Ovary (tissue), 7 donors: ENCODE measurements at regions not wholly inside any gene's neighbourhood (a gene's known extent, or its start where the extent isn't known, plus 50 kb on each side); places are given as distances from the start of the nearest gene placed in this dataset.

ENCODE experiments used
- DNase-seq, 5 donors: peaks; one replicate each; pipeline ENCODE4 v3.0.0-alpha.2; 2019 to 2020
- H3K27ac ChIP-seq, 2 donors: fragments of 200-600 bp; one replicate each; pipeline versions ENCODE4 v1.5.1 to v1.8.0; 2019 to 2022
- H3K27me3 ChIP-seq: fragments of 200-600 bp; one replicate; pipeline ENCODE4 v1.8.0; 2022
- H3K36me3 ChIP-seq: fragments of 200-600 bp; sonication (generic); one replicate; pipeline ENCODE4 v1.5.1; 2019
- H3K4me1 ChIP-seq: one replicate; pipeline ENCODE4 v1.8.1; 2013; ENCODE audit warnings: mild to moderate bottlenecking, moderate library complexity; ENCODE audit not compliant: insufficient read depth
- H3K4me3 ChIP-seq: fragments of 200-600 bp; sonication (generic); one replicate; pipeline ENCODE4 v1.5.1; 2017
- H3K9me3 ChIP-seq, 2 donors: fragments of 200-600 bp in 1 of 2; sonication (generic) in 1 of 2; one replicate each; pipeline versions ENCODE4 v1.5.1 to v1.8.1; 2013 to 2019; ENCODE audit warnings: mild to moderate bottlenecking in 1 of 2, moderate library complexity in 1 of 2
- CTCF ChIP-seq, 3 donors: fragments of 450-650 bp in 2 of 3; fragments of 200-600 bp in 1 of 3; IDR thresholded peaks; one replicate each; pipeline versions ENCODE4 v1.5.1 to v1.8.0; 2016 to 2022; ENCODE audit warnings: antibody characterized with exemption in 3 of 3, mild to moderate bottlenecking in 1 of 3
- EP300 ChIP-seq: sonication (generic); formaldehyde crosslinking; IDR thresholded peaks from one replicate; pipeline ENCODE4 v1.6.1; 2017; ENCODE audit warnings: antibody characterized with exemption
- POLR2A ChIP-seq: fragments of 450-650 bp; IDR thresholded peaks from one replicate; pipeline ENCODE4 v1.6.1; 2017; ENCODE audit warnings: antibody characterized with exemption, mild to moderate bottlenecking, moderate library complexity
- WGBS, 3 donors: extraction: QIAGEN DNeasy Blood & Tissue Kit in 1 of 3; methylation state at CpG; one replicate each; pipeline versions ENCODE4 v1.1.5 to v1.1.7; 2013 to 2017; 5-methylcytosine and 5-hydroxymethylcytosine counted together
- intact Hi-C, 4 donors: fragments of 100-400 bp; cut with DNase I; formaldehyde crosslinking; loops; one replicate each; pipeline versions ENCODE4 v1.11.0 to v1.15.1; 2022 to 2023
- donor health status: DM: no; HTN: no; CAD: no; lungs with moderate emphysema.
- donor health status: DM: no; HTN: no; CAD: no.
- donor health status: Bipolar disorder and iron deficiency.
- donor health status: DM: no; HTN: no; CAD: no.
- donor health status: DM: yes; HTN: yes; CAD: no.

GRCh38 chr5:138640646-138641254 is 65.5 kb upstream of the HSPA9 start:
- Histone ChIP-seq H3K27ac (no peak overlapping the region), H3K4me1 (peaks cover under 1% of the 10 kb centered on the region), H3K27me3 (no peaks in the 10 kb centered on the region), H3K36me3 (no peaks in the 10 kb centered on the region), H3K4me3 (no peak overlapping the region), H3K9me3 (no peaks in the 10 kb centered on the region)
- TF ChIP-seq EP300: no peak
- TF ChIP-seq CTCF (IDR thresholded peaks at IDR 0.05): no peak
- no peak for TF ChIP-seq POLR2A
- 64 to 74% (median 68%) methylated on average over 7 of the region's 7 CpGs for WGBS, 3 donors
- intact Hi-C loops: no loop called here
- no peak for DNase-seq

GRCh38 chr5:138640138-138640537 is 64.9 kb upstream of the HSPA9 start:
- 74 to 82% (median 76%) methylated on average over 5 of the region's 5 CpGs for WGBS, 3 donors
- H3K27me3 ChIP-seq: no peaks in the 10 kb centered on the region
- no peak overlapping the region for H3K27ac ChIP-seq
- peaks cover 2% of the 10 kb centered on the region for H3K4me1 ChIP-seq
- intact Hi-C loops: no loop called here
- TF ChIP-seq POLR2A (no peak), CTCF (IDR thresholded peaks at IDR 0.05) (no peak), EP300 (no peak)
- no peak overlapping the region for H3K4me3 ChIP-seq
- H3K9me3 ChIP-seq: no peaks in the 10 kb centered on the region
- DNase-seq: no peak
- H3K36me3 ChIP-seq: no peaks in the 10 kb centered on the region

- TF ChIP-seq CTCF (IDR thresholded peaks at IDR 0.05) (no peak), POLR2A (no peak), EP300 (no peak)
- H3K4me1 ChIP-seq: peaks cover 5% of the 10 kb centered on the region
- 68 to 75% (median 70%) methylated on average over 3 of the region's 3 CpGs for WGBS, 3 donors
- H3K4me3 ChIP-seq: no peak overlapping the region
- H3K36me3 ChIP-seq: no peaks in the 10 kb centered on the region
- intact Hi-C loops: no loop called here
- DNase-seq: peak in 1 of 5 donors; percentile 29
- H3K9me3 ChIP-seq: no peaks in the 10 kb centered on the region
- no peak overlapping the region for H3K27ac ChIP-seq
- H3K27me3 ChIP-seq: no peaks in the 10 kb centered on the region
Measured at GRCh38 chr5:138639326-138639725, 64.1 kb upstream of the HSPA9 start.

- H3K9me3 ChIP-seq: no peaks in the 10 kb centered on the region
- H3K27me3 ChIP-seq: no peaks in the 10 kb centered on the region
- intact Hi-C loops: no loop called here
- no peak for DNase-seq
- no peak overlapping the region for H3K4me3 ChIP-seq
- H3K27ac ChIP-seq: no peak overlapping the region
- WGBS, 3 donors: 97 to 100% (median 98%) methylated on average over 4 of the region's 4 CpGs
- H3K36me3 ChIP-seq: no peaks in the 10 kb centered on the region
- peaks cover 5% of the 10 kb centered on the region for H3K4me1 ChIP-seq
- no peak for TF ChIP-seq CTCF (IDR thresholded peaks at IDR 0.05)
- TF ChIP-seq EP300: no peak
- TF ChIP-seq POLR2A: no peak
Measured at GRCh38 chr5:138637256-138637655, 62.1 kb upstream of the HSPA9 start.
